ENCODE measurements at regions not wholly inside any gene's neighbourhood (a gene's known extent, or its start where the extent isn't known, plus 50 kb on each side); places are given as distances from the start of the nearest gene placed in this dataset.
"Not testable (repeated sequence)": the region's sequence is repeated elsewhere in the genome, so short reads cannot be mapped to it uniquely, and the experiment has no call there.

GRCh38 chr16:29312835-29313558, 93.5 kb downstream of the NPIPB11 start:
- no peak for FAIRE-seq
- intact Hi-C loops (cut with micrococcal nuclease), result no loop called here

GRCh38 chr16:29312345-29312675, 94.2 kb downstream of the NPIPB11 start:
- H3K27ac ChIP-seq (ENCODE audit: extremely low read depth, low read depth, low read length); in situ Hi-C loops (cut with MboI); H3K4me3 ChIP-seq; POLR2A ChIA-PET; H4K20me1 ChIP-seq (replicated peaks; ENCODE audit: control insufficient read depth, insufficient read depth, low read length); ATAC-seq; H3K9me1 ChIP-seq (ENCODE audit: control insufficient read depth, insufficient read depth, low read length); CTCF ChIA-PET (ENCODE audit: low intra/inter-chr PET ratio); FAIRE-seq; BruUV-seq (replicated peaks); H3K79me2 ChIP-seq (ENCODE audit: control insufficient read depth, insufficient read depth, low read length); DNase-seq (ENCODE audit: extremely low read depth in 1 of 4, low spot score in 3 of 4); H3K4me2 ChIP-seq (ENCODE audit: insufficient read depth, low read length); H2AFZ ChIP-seq (ENCODE audit: low read depth, low read length); H3K9ac ChIP-seq (ENCODE audit: insufficient read depth in 1 of 2, low read depth in 2 of 2, low read length in 2 of 2); H3K9me3 ChIP-seq (replicated peaks; ENCODE audit: control insufficient read depth, insufficient read depth, low read depth, low read length); intact Hi-C loops (cut with micrococcal nuclease); H3K36me3 ChIP-seq (ENCODE audit: control insufficient read depth, insufficient read depth, low read length): not testable (repeated sequence)
- Histone ChIP-seq H3K27me3 (ENCODE audit: control insufficient read depth in 2 of 2, insufficient read depth in 2 of 2, low read length in 2 of 2) (peaks cover 3 to 48% of the 10 kb centered on the region in 2 experiments; a peak in 4 of 5 replicates), H3K4me1 (replicated peaks in 1 of 2; ENCODE audit: control insufficient read depth in 2 of 2, insufficient read depth in 2 of 2, low read length in 2 of 2) (peaks cover 0 to 28% of the 10 kb centered on the region in 2 experiments; a peak in 2 of 5 replicates)
- 13% methylated on average over 17 of the region's 18 CpGs for WGBS (ENCODE audit: insufficient coverage, low coverage, missing lambda C conversion rate)

More at GRCh38 chr16:29312835-29313558, 93.5 kb downstream of the NPIPB11 start:
- Histone ChIP-seq H2AFZ (ENCODE audit: low read depth, low read length) (no peak overlapping the region), H3K4me2 (ENCODE audit: insufficient read depth, low read length) (no peak overlapping the region), H3K4me3 (no peak overlapping the region), H3K79me2 (ENCODE audit: control insufficient read depth, insufficient read depth, low read length) (no peaks in the 10 kb centered on the region), H3K27me3 (ENCODE audit: control insufficient read depth in 2 of 2, insufficient read depth in 2 of 2, low read length in 2 of 2) (peaks cover 3 to 50% of the 10 kb centered on the region in 2 experiments; a peak in 4 of 5 replicates), H3K9ac (ENCODE audit: insufficient read depth in 1 of 2, low read depth in 2 of 2, low read length in 2 of 2) (no peak overlapping the region), H4K20me1 (replicated peaks; ENCODE audit: control insufficient read depth, insufficient read depth, low read length) (no peaks in the 10 kb centered on the region; the same call in 1 of the 2 replicates), H3K36me3 (ENCODE audit: control insufficient read depth, insufficient read depth, low read length) (no peaks in the 10 kb centered on the region), H3K9me3 (replicated peaks; ENCODE audit: control insufficient read depth, insufficient read depth, low read depth, low read length) (no peaks in the 10 kb centered on the region), H3K4me1 (replicated peaks in 1 of 2; ENCODE audit: control insufficient read depth in 2 of 2, insufficient read depth in 2 of 2, low read length in 2 of 2) (peaks cover 0 to 27% of the 10 kb centered on the region in 2 experiments; a peak in 2 of 5 replicates), H3K9me1 (ENCODE audit: control insufficient read depth, insufficient read depth, low read length) (no peaks in the 10 kb centered on the region), H3K27ac (ENCODE audit: extremely low read depth, low read depth, low read length) (no peak overlapping the region)
- ATAC-seq, result no peak
- WGBS (ENCODE audit: insufficient coverage, low coverage, missing lambda C conversion rate), result 24% methylated on average over 22 of the region's 33 CpGs
- TF ChIP-seq HDGF (IDR thresholded peaks at IDR 0.05), result no peak
- no peak for TF ChIP-seq RFX5 (IDR thresholded peaks at IDR 0.05; ENCODE audit: low read depth, low read length)
- no peak for TF ChIP-seq PATZ1 (CRISPR knock-in tag; IDR thresholded peaks at IDR 0.05; ENCODE audit: borderline replicate concordance)
- TF ChIP-seq ZNF263 (CRISPR knock-in tag; IDR thresholded peaks at IDR 0.05; ENCODE audit: borderline replicate concordance), result peak; percentile 38; the same call in 1 of the 2 replicates
- TF ChIP-seq ZNF766 (CRISPR knock-in tag; conservative IDR thresholded peaks at IDR 0.05), result no peak
- no peak for TF ChIP-seq ZFPM2 (CRISPR knock-in tag; IDR thresholded peaks at IDR 0.05)
- TF ChIP-seq TOE1 (IDR thresholded peaks at IDR 0.05; ENCODE audit: borderline replicate concordance), result no peak
- TF ChIP-seq TOE1 (CRISPR knock-in tag; IDR thresholded peaks at IDR 0.05; ENCODE audit: borderline replicate concordance, low read depth), result no peak
- TF ChIP-seq NFATC3 (IDR thresholded peaks at IDR 0.05), result no peak
- peak in 1 of 2 experiments; percentile 36; a peak in 1 of 4 replicates for TF ChIP-seq RCOR1 (IDR thresholded peaks at IDR 0.05; ENCODE audit: borderline replicate concordance in 1 of 2, low read depth in 2 of 2, low read length in 2 of 2)
- DNase-seq (ENCODE audit: extremely low read depth in 1 of 4, low spot score in 3 of 4), result no peak
- in situ Hi-C loops (cut with MboI), result no loop called here
- POLR2A ChIA-PET, result no interaction called here
- CTCF ChIA-PET (ENCODE audit: low intra/inter-chr PET ratio), result no interaction called here
- no TSS peak for BruUV-seq (replicated peaks)

All from K562 (cell line).